ENCODE measurements at regions not wholly inside any gene's neighbourhood (a gene's known extent, or its start where the extent isn't known, plus 50 kb on each side); places are given as distances from the start of the nearest gene placed in this dataset.

DNA sequence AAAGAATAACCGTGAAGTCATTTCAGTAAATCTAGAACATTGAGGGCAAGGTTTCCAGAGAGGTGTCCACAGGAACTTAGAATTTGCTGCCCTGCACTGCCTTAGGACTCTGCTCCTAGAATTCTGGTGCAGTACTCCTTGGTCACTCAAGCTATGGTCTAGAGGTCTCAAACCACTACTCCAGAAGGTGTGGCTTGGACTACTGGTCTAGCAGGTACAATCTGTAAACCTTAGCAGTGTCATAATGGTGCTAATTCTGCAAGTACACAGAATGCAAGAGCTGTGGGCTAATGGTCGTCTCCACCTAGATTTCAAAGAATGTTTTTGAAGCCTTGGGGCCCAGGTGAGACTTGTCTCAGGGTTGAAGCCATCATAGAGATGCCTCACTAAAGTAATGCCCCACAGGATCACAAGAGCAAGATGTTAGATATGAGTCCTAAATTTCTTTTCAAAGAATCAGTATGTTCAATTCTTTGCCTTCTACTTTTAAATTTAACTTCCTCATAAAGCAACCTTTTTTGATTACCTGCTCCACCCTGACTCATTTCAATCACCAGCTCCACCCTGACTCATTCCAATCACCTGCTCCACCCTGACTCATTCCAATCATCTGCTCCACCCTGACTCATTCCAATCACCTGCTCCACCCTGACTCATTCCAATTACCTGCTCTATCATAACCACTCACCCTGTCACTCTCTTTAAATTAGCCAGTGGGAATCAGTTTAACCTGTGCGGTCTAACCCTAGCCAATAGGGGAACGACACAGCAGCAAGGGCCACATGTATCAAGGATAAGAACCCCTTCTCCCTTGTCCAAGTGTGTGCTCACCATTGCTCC, 1111.8 kb upstream of the ACO1 start:
- Histone ChIP-seq H3K9me3 (ENCODE audit: control insufficient read depth in 1 of 2, insufficient read depth in 1 of 2, low read depth in 1 of 2, low read length in 2 of 2) (no peaks in the 10 kb centered on the region), H3K9ac (ENCODE audit: low read length) (no peak overlapping the region), H3K79me2 (ENCODE audit: insufficient read depth, low read length) (no peaks in the 10 kb centered on the region), H2AFZ (ENCODE audit: low read depth, low read length, poor library complexity, severe bottlenecking) (no peak overlapping the region), H3K27ac (ENCODE audit: low read depth, low read length) (no peak overlapping the region; the same call in 1 of the 2 replicates), H3K27me3 (ENCODE audit: insufficient read depth, low read length) (no peaks in the 10 kb centered on the region), H3K36me3 (ENCODE audit: control insufficient read depth in 1 of 2, insufficient read depth in 2 of 2, low read length in 2 of 2) (no peaks in the 10 kb centered on the region), H4K20me1 (ENCODE audit: insufficient read depth) (no peaks in the 10 kb centered on the region), H3K4me3 (replicated peaks in 1 of 2; ENCODE audit: low read depth in 1 of 2, low read length in 2 of 2) (no peak overlapping the region; a peak in 1 of 4 replicates), H3K4me1 (ENCODE audit: control insufficient read depth in 1 of 2, insufficient read depth in 2 of 2, low read length in 2 of 2) (peaks cover 0 to 15% of the 10 kb centered on the region in 2 experiments; a peak in 2 of 4 replicates), H3K4me2 (ENCODE audit: low read length) (peak overlapping the region; percentile 27), H3K9me2 (ENCODE audit: insufficient read depth) (no peaks in the 10 kb centered on the region)
- RAD21 ChIA-PET (ENCODE audit: low non-redundant PET in 1 of 2, low total read pairs in 2 of 2, uncharacterized antibody in 2 of 2, unreplicated experiment in 2 of 2), result no interaction called here
- BruUV-seq (replicated peaks), result no TSS peak
- TF ChIP-seq, protein P1, sequence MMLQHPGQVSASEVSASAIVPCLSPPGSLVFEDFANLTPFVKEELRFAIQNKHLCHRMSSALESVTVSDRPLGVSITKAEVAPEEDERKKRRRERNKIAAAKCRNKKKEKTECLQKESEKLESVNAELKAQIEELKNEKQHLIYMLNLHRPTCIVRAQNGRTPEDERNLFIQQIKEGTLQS (IDR thresholded peaks at IDR 0.05), result peak; percentile 17; the same call in 1 of the 2 replicates
- peak; percentile 90 for TF ChIP-seq JUND (IDR thresholded peaks at IDR 0.05)
- TF ChIP-seq ELF1 (IDR thresholded peaks at IDR 0.05; ENCODE audit: borderline replicate concordance, low read depth), result no peak
- peak; percentile 44; the same call in 1 of the 2 replicates for TF ChIP-seq SRF (IDR thresholded peaks at IDR 0.05; ENCODE audit: low read depth)
- TF ChIP-seq TCF7L2 (IDR thresholded peaks at IDR 0.05; ENCODE audit: borderline replicate concordance, extremely low read depth, insufficient read depth, insufficient read length), result no peak
- peak; percentile 86 for TF ChIP-seq FOSL1 (IDR thresholded peaks at IDR 0.05; ENCODE audit: low read depth)
- peak; percentile 59; the same call in 1 of the 2 replicates for TF ChIP-seq SP1 (IDR thresholded peaks at IDR 0.05; ENCODE audit: low read depth)
- ATAC-seq (peak; percentile 83), DNase-seq (ENCODE audit: low read depth, low spot score) (peak; percentile 63)
- POLR2A ChIA-PET, result no interaction called here
- CTCF ChIA-PET, result interaction anchor here (1.7 kb wide), 1 partner anchor 31 kb away, joined by 3 read pairs; no protein-coding TSS in a partner anchor
- intact Hi-C loops (cut with micrococcal nuclease), result no loop called here

DNA sequence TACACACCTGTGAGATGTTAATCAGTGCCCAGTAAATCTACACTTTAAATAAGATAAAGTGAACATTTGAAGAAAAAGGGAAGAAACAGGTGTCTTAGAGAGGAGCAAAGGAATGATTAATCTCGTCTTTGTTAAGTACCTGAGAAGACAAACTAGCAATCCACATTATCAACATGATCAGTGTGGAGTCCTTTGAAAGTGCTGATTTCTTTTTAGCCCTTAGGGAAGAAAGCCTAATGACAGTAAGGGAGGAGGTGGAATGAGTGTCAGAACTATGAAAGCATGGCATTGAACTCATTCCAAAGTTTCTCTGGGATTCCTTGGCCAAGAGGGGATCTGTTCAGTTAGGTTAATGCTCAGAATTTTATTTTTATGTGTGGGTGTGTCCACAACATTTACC, 1109.0 kb upstream of the ACO1 start:
- RAD21 ChIA-PET (ENCODE audit: low non-redundant PET in 1 of 2, low total read pairs in 2 of 2, uncharacterized antibody in 2 of 2, unreplicated experiment in 2 of 2), result no interaction called here
- Histone ChIP-seq H3K4me3 (replicated peaks in 1 of 2; ENCODE audit: low read depth in 1 of 2, low read length in 2 of 2) (no peak overlapping the region), H3K9me2 (ENCODE audit: insufficient read depth) (no peaks in the 10 kb centered on the region), H3K9me3 (ENCODE audit: control insufficient read depth in 1 of 2, insufficient read depth in 1 of 2, low read depth in 1 of 2, low read length in 2 of 2) (no peaks in the 10 kb centered on the region), H3K27me3 (ENCODE audit: insufficient read depth, low read length) (no peaks in the 10 kb centered on the region), H4K20me1 (ENCODE audit: insufficient read depth) (no peaks in the 10 kb centered on the region), H3K27ac (ENCODE audit: low read depth, low read length) (no peak overlapping the region), H3K4me1 (ENCODE audit: control insufficient read depth in 1 of 2, insufficient read depth in 2 of 2, low read length in 2 of 2) (peaks cover 0 to 15% of the 10 kb centered on the region in 2 experiments; a peak in 2 of 4 replicates), H2AFZ (ENCODE audit: low read depth, low read length, poor library complexity, severe bottlenecking) (no peak overlapping the region), H3K79me2 (ENCODE audit: insufficient read depth, low read length) (no peaks in the 10 kb centered on the region), H3K4me2 (ENCODE audit: low read length) (no peak overlapping the region), H3K9ac (ENCODE audit: low read length) (no peak overlapping the region), H3K36me3 (ENCODE audit: control insufficient read depth in 1 of 2, insufficient read depth in 2 of 2, low read length in 2 of 2) (no peaks in the 10 kb centered on the region)
- no peak for ATAC-seq
- no TSS peak for BruUV-seq (replicated peaks)
- no peak for DNase-seq (ENCODE audit: low read depth, low spot score)
- TF ChIP-seq, protein P2, sequence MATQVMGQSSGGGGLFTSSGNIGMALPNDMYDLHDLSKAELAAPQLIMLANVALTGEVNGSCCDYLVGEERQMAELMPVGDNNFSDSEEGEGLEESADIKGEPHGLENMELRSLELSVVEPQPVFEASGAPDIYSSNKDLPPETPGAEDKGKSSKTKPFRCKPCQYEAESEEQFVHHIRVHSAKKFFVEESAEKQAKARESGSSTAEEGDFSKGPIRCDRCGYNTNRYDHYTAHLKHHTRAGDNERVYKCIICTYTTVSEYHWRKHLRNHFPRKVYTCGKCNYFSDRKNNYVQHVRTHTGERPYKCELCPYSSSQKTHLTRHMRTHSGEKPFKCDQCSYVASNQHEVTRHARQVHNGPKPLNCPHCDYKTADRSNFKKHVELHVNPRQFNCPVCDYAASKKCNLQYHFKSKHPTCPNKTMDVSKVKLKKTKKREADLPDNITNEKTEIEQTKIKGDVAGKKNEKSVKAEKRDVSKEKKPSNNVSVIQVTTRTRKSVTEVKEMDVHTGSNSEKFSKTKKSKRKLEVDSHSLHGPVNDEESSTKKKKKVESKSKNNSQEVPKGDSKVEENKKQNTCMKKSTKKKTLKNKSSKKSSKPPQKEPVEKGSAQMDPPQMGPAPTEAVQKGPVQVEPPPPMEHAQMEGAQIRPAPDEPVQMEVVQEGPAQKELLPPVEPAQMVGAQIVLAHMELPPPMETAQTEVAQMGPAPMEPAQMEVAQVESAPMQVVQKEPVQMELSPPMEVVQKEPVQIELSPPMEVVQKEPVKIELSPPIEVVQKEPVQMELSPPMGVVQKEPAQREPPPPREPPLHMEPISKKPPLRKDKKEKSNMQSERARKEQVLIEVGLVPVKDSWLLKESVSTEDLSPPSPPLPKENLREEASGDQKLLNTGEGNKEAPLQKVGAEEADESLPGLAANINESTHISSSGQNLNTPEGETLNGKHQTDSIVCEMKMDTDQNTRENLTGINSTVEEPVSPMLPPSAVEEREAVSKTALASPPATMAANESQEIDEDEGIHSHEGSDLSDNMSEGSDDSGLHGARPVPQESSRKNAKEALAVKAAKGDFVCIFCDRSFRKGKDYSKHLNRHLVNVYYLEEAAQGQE (IDR thresholded peaks at IDR 0.05; ENCODE audit: low read depth), result no peak
- no peak for TF ChIP-seq ZFX (IDR thresholded peaks at IDR 0.05)
- TF ChIP-seq, protein P3, sequence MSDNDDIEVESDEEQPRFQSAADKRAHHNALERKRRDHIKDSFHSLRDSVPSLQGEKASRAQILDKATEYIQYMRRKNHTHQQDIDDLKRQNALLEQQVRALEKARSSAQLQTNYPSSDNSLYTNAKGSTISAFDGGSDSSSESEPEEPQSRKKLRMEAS (IDR thresholded peaks at IDR 0.05), result no peak
- TF ChIP-seq SP1 (IDR thresholded peaks at IDR 0.05; ENCODE audit: low read depth), result no peak
- TF ChIP-seq EZH2phosphoT487 (IDR thresholded peaks at IDR 0.05; ENCODE audit: borderline replicate concordance), result no peak
- TF ChIP-seq CBX3 (IDR thresholded peaks at IDR 0.05; ENCODE audit: low read depth), result no peak
- TF ChIP-seq EGR1 (IDR thresholded peaks at IDR 0.05; ENCODE audit: low read depth), result no peak
- no peak for TF ChIP-seq POLR2A (IDR thresholded peaks at IDR 0.05; ENCODE audit: borderline replicate concordance, extremely low read depth, insufficient read depth, insufficient read length)
- TF ChIP-seq ZNF274 (IDR thresholded peaks at IDR 0.05; ENCODE audit: low read depth, low read length), result no peak
- no peak for TF ChIP-seq POLR2AphosphoS5 (IDR thresholded peaks at IDR 0.05; ENCODE audit: low read depth, low read length)
- POLR2A ChIA-PET, result no interaction called here
- CTCF ChIA-PET, result no interaction called here
- intact Hi-C loops (cut with micrococcal nuclease), result no loop called here
